Right cardiac atrium (tissue), 5 donors: ENCODE measurements at regions not wholly inside any gene's neighbourhood (a gene's known extent, or its start where the extent isn't known, plus 50 kb on each side); places are given as distances from the start of the nearest gene placed in this dataset.

Source experiments
- ATAC-seq, 2 donors: fragments of 200-7000 bp; cut with Tn5 transposase; one replicate each; pipeline versions ENCODE4 v1.8.0 to v1.9.1; 2020; ENCODE audit warnings: moderate library complexity in 2 of 2, mild to moderate bottlenecking in 1 of 2
- DNase-seq, 3 donors: peaks; one replicate each; pipeline ENCODE4 v3.0.0-alpha.2; 2020
- H3K27ac ChIP-seq: one replicate; pipeline ENCODE4 v1.5.1; 2013; ENCODE audit warnings: mild to moderate bottlenecking, low read length, control low read depth, moderate library complexity
- H3K27me3 ChIP-seq: one replicate; pipeline ENCODE4 v1.6.1; 2013; ENCODE audit not compliant: control insufficient read depth, insufficient read depth
- H3K4me1 ChIP-seq: one replicate; pipeline ENCODE4 v1.6.1; 2013; ENCODE audit warnings: low read length; ENCODE audit not compliant: control insufficient read depth, insufficient read depth
- H3K4me3 ChIP-seq: one replicate; pipeline ENCODE4 v1.5.1; 2013; ENCODE audit warnings: low read length, control low read depth
- H3K9me3 ChIP-seq: one replicate; pipeline ENCODE4 v1.6.1; 2013; ENCODE audit warnings: low read length; ENCODE audit not compliant: control insufficient read depth
- WGBS: extraction: QIAGEN DNeasy Blood & Tissue Kit; methylation state at CpG from one replicate; pipeline ENCODE4 v1.1.7; 2013; 5-methylcytosine and 5-hydroxymethylcytosine counted together
- intact Hi-C, 4 donors: fragments of 100-400 bp; cut with DNase I; formaldehyde crosslinking; loops; one replicate each; pipeline versions ENCODE4 v1.11.0 to v1.14.0; 2022 to 2023
- donor health status: healthy with polysubstance abuse.
- donor health status: DM: no; HTN: yes; CAD: no.
- donor health status: DM: no; HTN: no; CAD: no.
- donor health status: DM: no; HTN: yes; CAD: no; lungs with severe emphysema.
- donor health status: DM: yes; HTN: yes; CAD: no.

GRCh38 chr15:29323557-29323956 lies 53.9 kb upstream of the NSMCE3 start:
- intact Hi-C loops: no loop called here
- H3K27ac ChIP-seq: no peak overlapping the region
- H3K4me1 ChIP-seq: no peaks in the 10 kb centered on the region
- 79% methylated on average over 1 of the region's 1 CpG for whole genome bisulfite sequencing
- ATAC-seq: no peak
- no peak overlapping the region for H3K4me3 ChIP-seq
- no peaks in the 10 kb centered on the region for H3K27me3 ChIP-seq
- no peaks in the 10 kb centered on the region for H3K9me3 ChIP-seq
- no peak for DNase-seq

GRCh38 chr15:29322415-29322814 lies 52.8 kb upstream of the NSMCE3 start:
- DNase-seq: no peak
- Histone ChIP-seq H3K9me3 (no peaks in the 10 kb centered on the region), H3K4me3 (no peak overlapping the region), H3K4me1 (no peaks in the 10 kb centered on the region), H3K27me3 (no peaks in the 10 kb centered on the region), H3K27ac (no peak overlapping the region)
- 14% methylated on average over 6 of the region's 6 CpGs for WGBS
- ATAC-seq: no peak
- intact Hi-C loops: no loop called here

GRCh38 chr15:29320420-29320819 lies 50.8 kb upstream of the NSMCE3 start:
- no peak for DNase-seq
- intact Hi-C loops: no loop called here

GRCh38 chr15:29319823-29320222 lies 50.2 kb upstream of the NSMCE3 start:
- 45% methylated on average over 3 of the region's 3 CpGs for WGBS
- no peaks in the 10 kb centered on the region for H3K9me3 ChIP-seq
- intact Hi-C loops: no loop called here
- H3K27ac ChIP-seq: no peak overlapping the region
- H3K4me1 ChIP-seq: no peaks in the 10 kb centered on the region
- no peak overlapping the region for H3K4me3 ChIP-seq
- H3K27me3 ChIP-seq: no peaks in the 10 kb centered on the region
- DNase-seq (no peak), ATAC-seq (no peak)

More at GRCh38 chr15:29320420-29320819, 50.8 kb upstream of the NSMCE3 start:
- H3K27me3 ChIP-seq: no peaks in the 10 kb centered on the region
- WGBS: 74% methylated on average over 1 of the region's 1 CpG
- ATAC-seq: no peak
- H3K27ac ChIP-seq: no peak overlapping the region
- no peaks in the 10 kb centered on the region for H3K9me3 ChIP-seq
- H3K4me3 ChIP-seq: no peak overlapping the region
- H3K4me1 ChIP-seq: no peaks in the 10 kb centered on the region
